Ishikawa (cell line): ENCODE measurements at regions not wholly inside any gene's neighbourhood (a gene's known extent, or its start where the extent isn't known, plus 50 kb on each side); places are given as distances from the start of the nearest gene placed in this dataset.
A peak's percentile ranks its signal among the peaks of the same experiment; 100 is the strongest.

Experiments used
- CEBPB ChIP-seq: IDR thresholded peaks from 2 replicates; pipeline ENCODE4 v1.6.1; 2012
- CREB1 ChIP-seq: IDR thresholded peaks from 2 replicates; pipeline ENCODE4 v1.6.1; 2012; ENCODE audit warnings: low read depth
- EGR1 ChIP-seq: IDR thresholded peaks from 2 replicates; pipeline ENCODE4 v1.6.1; 2012
- EP300 ChIP-seq: IDR thresholded peaks from 2 replicates; pipeline ENCODE4 v1.6.1; 2012; ENCODE audit warnings: borderline replicate concordance
- FOXM1 ChIP-seq: IDR thresholded peaks from 2 replicates; pipeline ENCODE4 v1.6.1; 2012; ENCODE audit warnings: low read depth, borderline replicate concordance
- NFIC ChIP-seq: IDR thresholded peaks from 2 replicates; pipeline ENCODE4 v1.6.1; 2012
- RAD21 ChIP-seq: IDR thresholded peaks from 2 replicates; pipeline ENCODE4 v1.6.1; 2012; ENCODE audit warnings: low read depth
- TAF1 ChIP-seq: IDR thresholded peaks from 2 replicates; pipeline ENCODE4 v1.6.1; 2012; ENCODE audit warnings: low read depth, mild to moderate bottlenecking
- TCF12 ChIP-seq: IDR thresholded peaks from 2 replicates; pipeline ENCODE4 v1.6.1; 2012; ENCODE audit warnings: low read depth
- TEAD4 ChIP-seq: IDR thresholded peaks from 2 replicates; pipeline ENCODE4 v1.6.1; 2012
- YY1 ChIP-seq: IDR thresholded peaks from 2 replicates; pipeline ENCODE4 v1.6.1; 2012; ENCODE audit warnings: low read depth
- ZBTB7A ChIP-seq: IDR thresholded peaks from 2 replicates; pipeline ENCODE4 v1.6.1; 2012; ENCODE audit warnings: low read depth
- TF ChIP-seq, protein P1 (sequence below): IDR thresholded peaks from 2 replicates; pipeline ENCODE4 v1.6.1; 2012; ENCODE audit warnings: low read depth, mild to moderate bottlenecking
- TF ChIP-seq, protein P2 (sequence below): IDR thresholded peaks from 2 replicates; pipeline ENCODE4 v1.6.1; 2012
- TF ChIP-seq, protein P3 (sequence below): IDR thresholded peaks from 2 replicates; pipeline ENCODE4 v1.6.1; 2012

DNA sequence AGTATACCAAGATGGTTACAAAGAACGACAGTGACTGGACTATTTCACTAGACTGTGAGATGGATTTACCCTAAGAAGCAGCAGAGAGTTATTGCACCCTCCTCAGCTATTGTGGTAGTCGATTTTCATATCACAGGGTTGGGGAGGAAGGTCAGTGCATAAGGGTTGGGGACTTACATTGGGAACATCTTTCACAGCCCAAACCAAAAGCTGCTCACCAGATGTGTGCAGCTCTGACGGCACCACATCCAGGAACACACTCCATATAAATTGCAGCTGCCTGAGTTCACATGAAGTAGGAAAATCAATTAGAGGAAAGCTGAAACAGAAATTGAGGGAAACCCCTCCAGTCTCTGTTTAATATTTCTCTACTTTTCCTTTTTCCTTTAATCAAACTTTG lies 470.5 kb upstream of the NRSN1 start:
- TF ChIP-seq FOXM1 (no peak), ZBTB7A (no peak), CREB1 (no peak), YY1 (no peak), TAF1 (no peak), EGR1 (no peak), NFIC (no peak), EP300 (no peak), CEBPB (no peak), TEAD4 (no peak), RAD21 (no peak), TCF12 (no peak)
- TF ChIP-seq, protein P1, sequence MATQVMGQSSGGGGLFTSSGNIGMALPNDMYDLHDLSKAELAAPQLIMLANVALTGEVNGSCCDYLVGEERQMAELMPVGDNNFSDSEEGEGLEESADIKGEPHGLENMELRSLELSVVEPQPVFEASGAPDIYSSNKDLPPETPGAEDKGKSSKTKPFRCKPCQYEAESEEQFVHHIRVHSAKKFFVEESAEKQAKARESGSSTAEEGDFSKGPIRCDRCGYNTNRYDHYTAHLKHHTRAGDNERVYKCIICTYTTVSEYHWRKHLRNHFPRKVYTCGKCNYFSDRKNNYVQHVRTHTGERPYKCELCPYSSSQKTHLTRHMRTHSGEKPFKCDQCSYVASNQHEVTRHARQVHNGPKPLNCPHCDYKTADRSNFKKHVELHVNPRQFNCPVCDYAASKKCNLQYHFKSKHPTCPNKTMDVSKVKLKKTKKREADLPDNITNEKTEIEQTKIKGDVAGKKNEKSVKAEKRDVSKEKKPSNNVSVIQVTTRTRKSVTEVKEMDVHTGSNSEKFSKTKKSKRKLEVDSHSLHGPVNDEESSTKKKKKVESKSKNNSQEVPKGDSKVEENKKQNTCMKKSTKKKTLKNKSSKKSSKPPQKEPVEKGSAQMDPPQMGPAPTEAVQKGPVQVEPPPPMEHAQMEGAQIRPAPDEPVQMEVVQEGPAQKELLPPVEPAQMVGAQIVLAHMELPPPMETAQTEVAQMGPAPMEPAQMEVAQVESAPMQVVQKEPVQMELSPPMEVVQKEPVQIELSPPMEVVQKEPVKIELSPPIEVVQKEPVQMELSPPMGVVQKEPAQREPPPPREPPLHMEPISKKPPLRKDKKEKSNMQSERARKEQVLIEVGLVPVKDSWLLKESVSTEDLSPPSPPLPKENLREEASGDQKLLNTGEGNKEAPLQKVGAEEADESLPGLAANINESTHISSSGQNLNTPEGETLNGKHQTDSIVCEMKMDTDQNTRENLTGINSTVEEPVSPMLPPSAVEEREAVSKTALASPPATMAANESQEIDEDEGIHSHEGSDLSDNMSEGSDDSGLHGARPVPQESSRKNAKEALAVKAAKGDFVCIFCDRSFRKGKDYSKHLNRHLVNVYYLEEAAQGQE = no peak
- TF ChIP-seq, protein P2, sequence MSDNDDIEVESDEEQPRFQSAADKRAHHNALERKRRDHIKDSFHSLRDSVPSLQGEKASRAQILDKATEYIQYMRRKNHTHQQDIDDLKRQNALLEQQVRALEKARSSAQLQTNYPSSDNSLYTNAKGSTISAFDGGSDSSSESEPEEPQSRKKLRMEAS = no peak
- TF ChIP-seq, protein P3, sequence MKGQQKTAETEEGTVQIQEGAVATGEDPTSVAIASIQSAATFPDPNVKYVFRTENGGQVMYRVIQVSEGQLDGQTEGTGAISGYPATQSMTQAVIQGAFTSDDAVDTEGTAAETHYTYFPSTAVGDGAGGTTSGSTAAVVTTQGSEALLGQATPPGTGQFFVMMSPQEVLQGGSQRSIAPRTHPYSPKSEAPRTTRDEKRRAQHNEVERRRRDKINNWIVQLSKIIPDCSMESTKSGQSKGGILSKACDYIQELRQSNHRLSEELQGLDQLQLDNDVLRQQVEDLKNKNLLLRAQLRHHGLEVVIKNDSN = no peak

DNA sequence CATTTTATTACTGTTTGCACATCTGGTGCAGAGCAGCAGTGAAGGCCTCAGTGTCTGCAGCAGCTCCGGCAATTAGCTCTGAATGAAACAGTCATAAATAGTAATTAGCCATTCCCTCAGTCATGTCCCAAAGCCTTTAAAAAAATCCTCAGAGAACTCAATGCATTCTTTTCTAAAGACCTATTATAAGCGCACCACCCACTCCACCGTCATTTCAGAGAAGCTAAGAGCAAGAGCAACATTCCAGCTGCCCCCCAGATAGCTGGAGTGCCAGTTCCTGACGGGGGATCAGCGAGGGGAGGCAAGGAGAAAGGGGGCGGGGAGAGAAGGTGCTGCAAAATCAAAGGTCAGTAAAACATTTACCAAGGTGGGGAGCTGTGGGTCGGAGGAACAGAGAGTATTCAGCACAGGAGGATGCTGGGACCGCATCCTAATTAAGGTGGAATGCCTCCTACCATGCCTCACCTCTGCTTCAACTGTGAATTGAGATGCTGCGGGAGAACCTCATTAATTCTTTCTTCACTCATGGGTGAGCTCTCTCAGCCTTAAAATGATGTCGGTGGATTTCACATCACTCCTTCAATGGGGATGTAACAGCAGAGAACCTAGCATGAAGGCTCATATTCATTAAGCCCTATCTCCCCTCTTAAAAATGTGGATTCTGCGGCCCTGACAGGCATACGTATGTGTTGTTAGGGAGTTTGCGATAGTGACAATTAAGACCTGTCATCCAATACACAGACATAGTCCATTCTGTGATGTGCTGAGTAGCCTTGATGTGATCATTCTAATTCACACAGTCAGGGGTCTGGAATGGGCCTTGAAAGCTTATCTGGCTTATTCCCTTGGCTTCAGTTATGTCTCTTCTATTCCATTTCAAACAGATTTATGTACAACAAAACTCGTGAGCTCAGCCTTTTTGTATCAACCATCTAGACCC lies 469.5 kb upstream of the NRSN1 start:
- TF ChIP-seq, protein P1 = no peak
- TF ChIP-seq EGR1 (no peak), ZBTB7A (no peak), NFIC (no peak), RAD21 (no peak), TCF12 (no peak), CREB1 (no peak), FOXM1 (no peak), EP300 (no peak)
- TF ChIP-seq, protein P2 = no peak
- TF ChIP-seq, protein P3 = no peak

DNA sequence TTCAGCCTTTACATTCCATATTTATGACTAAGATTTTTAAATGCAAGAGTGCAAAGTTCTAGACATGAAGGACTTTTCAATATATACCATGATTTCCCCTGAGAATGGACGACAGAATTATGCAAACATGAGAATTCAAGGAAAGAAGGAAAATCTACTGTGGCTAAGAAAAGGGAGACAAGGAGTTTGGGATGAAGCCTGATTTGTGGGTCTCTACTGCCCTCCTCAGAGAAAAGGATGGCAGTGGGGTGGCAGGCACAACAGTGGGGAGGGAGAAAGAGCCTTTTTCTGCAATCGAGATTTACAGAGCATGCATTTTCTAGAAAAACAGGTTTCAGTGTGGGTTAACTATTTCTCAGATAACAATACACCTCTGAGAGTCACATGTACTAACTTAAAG lies 466.9 kb upstream of the NRSN1 start:
- no peak for TF ChIP-seq CEBPB
- no peak for TF ChIP-seq TAF1
- no peak for TF ChIP-seq ZBTB7A
- TF ChIP-seq, protein P1 = no peak
- no peak for TF ChIP-seq TCF12
- TF ChIP-seq RAD21 = peak; percentile 24; the same call in 1 of the 2 replicates

DNA sequence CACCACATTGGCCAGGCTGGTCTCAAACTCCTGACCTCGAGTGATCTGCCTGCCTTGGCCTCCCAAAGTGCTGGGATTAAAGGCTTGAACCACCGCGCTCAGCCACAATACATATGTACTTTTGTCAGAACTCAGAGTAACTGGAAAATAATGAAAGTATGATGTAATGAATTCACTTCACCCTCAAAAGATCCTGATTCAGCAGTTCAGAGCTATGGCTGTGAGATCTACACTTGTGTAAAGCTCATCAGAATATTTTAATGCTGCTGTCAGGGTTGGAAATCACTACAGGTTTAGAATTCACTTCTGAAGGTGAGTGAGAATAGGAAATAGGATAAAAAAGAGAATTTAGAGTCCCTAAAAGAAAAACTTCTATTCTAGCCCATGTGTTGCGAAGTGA lies 464.5 kb upstream of the NRSN1 start:
- TF ChIP-seq NFIC (no peak), EP300 (no peak), EGR1 (no peak), TEAD4 (no peak), CREB1 (no peak), FOXM1 (no peak), TCF12 (no peak)
- TF ChIP-seq, protein P2 = no peak
